ENCODE measurements at regions not wholly inside any gene's neighbourhood (a gene's known extent, or its start where the extent isn't known, plus 50 kb on each side); places are given as distances from the start of the nearest gene placed in this dataset.

DNA sequence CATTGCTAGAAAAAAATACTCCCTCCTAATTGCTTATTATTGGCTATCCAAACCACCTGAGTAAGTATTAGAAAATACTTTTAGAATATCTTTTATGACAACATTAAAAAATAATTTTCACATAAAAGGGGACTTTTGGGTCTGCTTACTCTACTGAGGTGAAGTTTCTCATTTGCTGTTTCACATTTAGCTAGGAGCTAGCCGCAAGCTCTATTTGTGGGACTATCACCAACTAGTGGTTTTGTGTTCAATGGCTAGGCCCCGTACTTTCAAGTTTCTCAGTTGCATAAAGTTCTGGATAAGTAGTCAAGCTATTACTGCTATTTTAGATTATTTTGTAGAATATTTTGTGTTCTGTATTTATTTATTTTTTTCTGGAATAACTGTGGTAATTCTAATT, 244.2 kb upstream of the SLITRK3 start:
- TF ChIP-seq, protein P1, sequence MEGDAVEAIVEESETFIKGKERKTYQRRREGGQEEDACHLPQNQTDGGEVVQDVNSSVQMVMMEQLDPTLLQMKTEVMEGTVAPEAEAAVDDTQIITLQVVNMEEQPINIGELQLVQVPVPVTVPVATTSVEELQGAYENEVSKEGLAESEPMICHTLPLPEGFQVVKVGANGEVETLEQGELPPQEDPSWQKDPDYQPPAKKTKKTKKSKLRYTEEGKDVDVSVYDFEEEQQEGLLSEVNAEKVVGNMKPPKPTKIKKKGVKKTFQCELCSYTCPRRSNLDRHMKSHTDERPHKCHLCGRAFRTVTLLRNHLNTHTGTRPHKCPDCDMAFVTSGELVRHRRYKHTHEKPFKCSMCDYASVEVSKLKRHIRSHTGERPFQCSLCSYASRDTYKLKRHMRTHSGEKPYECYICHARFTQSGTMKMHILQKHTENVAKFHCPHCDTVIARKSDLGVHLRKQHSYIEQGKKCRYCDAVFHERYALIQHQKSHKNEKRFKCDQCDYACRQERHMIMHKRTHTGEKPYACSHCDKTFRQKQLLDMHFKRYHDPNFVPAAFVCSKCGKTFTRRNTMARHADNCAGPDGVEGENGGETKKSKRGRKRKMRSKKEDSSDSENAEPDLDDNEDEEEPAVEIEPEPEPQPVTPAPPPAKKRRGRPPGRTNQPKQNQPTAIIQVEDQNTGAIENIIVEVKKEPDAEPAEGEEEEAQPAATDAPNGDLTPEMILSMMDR (IDR thresholded peaks at IDR 0.05): no peak
- TF ChIP-seq EP300 (IDR thresholded peaks at IDR 0.05) (no peak), POLR2A (IDR thresholded peaks at IDR 0.05) (no peak)

Measured in gastroesophageal sphincter (tissue), 3 donors.